ENCODE measurements at regions not wholly inside any gene's neighbourhood (a gene's known extent, or its start where the extent isn't known, plus 50 kb on each side); places are given as distances from the start of the nearest gene placed in this dataset.

GRCh38 chr4:159497936-159498335 is 395.1 kb downstream of the RAPGEF2 start:
- in situ Hi-C loops (cut with HindIII; ENCODE audit: low sequenced_read_pairs) = no loop called here

DNA sequence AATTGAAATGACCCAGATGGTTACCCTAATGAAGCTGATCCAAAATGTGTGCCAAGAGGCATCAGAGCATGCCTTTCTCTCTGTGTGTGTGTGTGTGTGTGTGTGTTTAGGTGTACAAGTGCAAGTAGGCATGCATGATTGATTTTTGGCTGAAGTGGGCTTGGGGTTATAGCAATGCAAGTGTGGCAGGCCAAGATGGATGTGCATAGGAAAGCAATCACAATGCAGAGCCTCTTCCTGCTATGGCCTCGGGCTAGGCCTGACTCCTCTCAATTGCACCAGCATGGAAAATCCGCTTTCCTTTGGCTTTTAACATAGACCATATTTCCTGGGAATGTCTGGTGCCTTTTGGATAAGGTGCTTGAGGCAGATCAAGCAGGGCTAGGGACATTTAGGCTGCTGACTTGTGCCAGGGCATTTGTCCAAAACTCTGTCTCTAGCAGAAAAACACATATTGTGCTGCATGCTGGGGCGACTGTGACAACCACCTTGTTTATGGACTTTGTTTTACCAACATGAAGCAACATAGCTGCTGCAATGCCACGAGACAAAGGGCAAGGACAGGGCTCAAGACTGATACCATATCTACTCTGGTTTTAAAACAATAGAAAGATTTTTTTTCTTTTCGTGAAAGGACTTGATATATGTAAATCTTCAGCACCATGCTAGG is 395.7 kb downstream of the RAPGEF2 start:
- in situ Hi-C loops (cut with HindIII; ENCODE audit: low sequenced_read_pairs) = no loop called here

GRCh38 chr4:159500861-159501260 is 398.0 kb downstream of the RAPGEF2 start:
- in situ Hi-C loops (cut with HindIII; ENCODE audit: low sequenced_read_pairs) = no loop called here

- in situ Hi-C loops (cut with HindIII; ENCODE audit: low sequenced_read_pairs) = no loop called here
Measured at GRCh38 chr4:159503236-159504008, 400.5 kb downstream of the RAPGEF2 start.

DNA sequence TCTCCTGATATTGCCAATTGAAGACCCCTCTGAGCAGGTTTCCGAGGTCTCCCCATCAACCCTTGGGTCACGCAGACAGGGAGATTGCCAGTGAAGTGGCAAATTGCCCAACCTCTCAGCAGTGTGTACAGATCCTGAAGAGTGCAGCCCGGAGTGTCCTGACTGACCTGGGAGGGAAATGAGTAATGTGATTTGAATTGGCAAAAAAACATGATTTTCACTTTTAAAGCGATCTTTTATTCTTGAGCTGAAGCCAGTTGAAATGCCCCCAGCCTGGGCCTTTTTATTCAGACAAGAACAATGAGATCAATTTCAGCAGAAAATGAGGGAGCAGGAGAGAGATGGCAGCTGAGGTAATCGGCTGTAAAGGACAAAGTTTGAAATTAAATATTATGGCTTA is 401.8 kb downstream of the RAPGEF2 start:
- in situ Hi-C loops (cut with HindIII; ENCODE audit: low sequenced_read_pairs) = no loop called here

- in situ Hi-C loops (cut with HindIII; ENCODE audit: low sequenced_read_pairs) = no loop called here
Measured at GRCh38 chr4:159505266-159505975, 402.5 kb downstream of the RAPGEF2 start.

- in situ Hi-C loops (cut with HindIII; ENCODE audit: low sequenced_read_pairs) = no loop called here
Measured at GRCh38 chr4:159506801-159507517, 404.1 kb downstream of the RAPGEF2 start.

DNA sequence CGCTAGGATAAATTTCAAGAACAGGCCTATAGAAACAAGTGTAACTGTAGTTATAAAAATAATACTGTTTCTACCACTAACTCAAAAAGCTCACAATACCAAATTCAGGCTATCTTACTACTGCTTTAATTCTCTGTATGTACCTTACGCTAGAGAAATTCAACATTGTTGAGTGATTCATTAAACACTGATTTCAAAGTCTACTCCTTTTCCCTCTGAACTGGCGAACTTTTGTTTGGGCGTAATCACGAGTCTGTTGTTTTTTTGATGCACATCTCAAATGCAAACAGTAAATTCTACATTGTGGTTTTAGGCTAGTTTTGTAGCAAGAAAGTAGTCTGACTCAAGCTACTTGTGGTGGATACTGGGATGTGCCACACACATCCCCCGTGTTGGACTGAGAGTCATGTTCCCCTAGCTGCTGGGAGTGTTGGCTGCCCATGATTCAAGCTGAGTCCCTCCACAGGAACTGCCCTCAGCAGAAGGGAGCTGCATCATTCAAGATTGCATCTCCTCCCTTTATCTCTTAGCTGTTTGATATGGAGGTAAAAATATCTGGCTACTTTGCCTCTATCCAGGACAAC is 406.1 kb downstream of the RAPGEF2 start:
- in situ Hi-C loops (cut with HindIII; ENCODE audit: low sequenced_read_pairs) = no loop called here

GRCh38 chr4:159512348-159512747 is 409.5 kb downstream of the RAPGEF2 start:
- in situ Hi-C loops (cut with HindIII; ENCODE audit: low sequenced_read_pairs) = no loop called here

GRCh38 chr4:159515314-159516025 is 412.6 kb downstream of the RAPGEF2 start:
- in situ Hi-C loops (cut with HindIII; ENCODE audit: low sequenced_read_pairs) = no loop called here

DNA sequence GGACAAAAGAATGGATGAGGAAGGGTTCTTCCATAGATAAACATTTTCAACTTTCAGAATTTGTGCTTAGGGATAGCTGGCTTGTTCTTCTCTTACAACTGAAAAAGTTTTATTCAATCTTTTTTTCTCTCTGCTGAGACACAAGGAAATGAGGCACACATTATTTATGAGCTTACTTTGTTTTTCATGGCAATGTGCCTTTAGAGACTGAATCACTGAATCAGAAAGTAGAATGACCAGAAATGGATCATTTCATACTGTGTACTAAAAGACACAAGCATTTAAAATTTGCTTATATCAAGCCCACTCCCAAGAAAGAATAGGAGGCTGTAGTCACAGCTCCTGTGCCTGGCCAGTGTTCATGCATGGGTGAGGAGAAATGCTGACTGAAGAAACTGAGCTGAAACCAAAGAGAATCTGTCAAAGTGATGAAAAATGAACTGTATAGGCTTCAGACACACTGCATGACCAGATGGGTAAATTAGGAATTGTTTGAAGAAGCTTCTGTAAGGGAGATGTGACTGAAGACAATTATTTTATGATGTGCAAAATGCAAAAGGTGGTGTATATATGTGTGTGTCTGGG is 413.8 kb downstream of the RAPGEF2 start:
- in situ Hi-C loops (cut with HindIII; ENCODE audit: low sequenced_read_pairs) = no loop called here

- in situ Hi-C loops (cut with HindIII; ENCODE audit: low sequenced_read_pairs) = no loop called here
Measured at GRCh38 chr4:159520074-159520473, 417.2 kb downstream of the RAPGEF2 start.

- in situ Hi-C loops (cut with HindIII; ENCODE audit: low sequenced_read_pairs) = no loop called here
Measured at GRCh38 chr4:159526172-159526571, 423.3 kb downstream of the RAPGEF2 start.

DNA sequence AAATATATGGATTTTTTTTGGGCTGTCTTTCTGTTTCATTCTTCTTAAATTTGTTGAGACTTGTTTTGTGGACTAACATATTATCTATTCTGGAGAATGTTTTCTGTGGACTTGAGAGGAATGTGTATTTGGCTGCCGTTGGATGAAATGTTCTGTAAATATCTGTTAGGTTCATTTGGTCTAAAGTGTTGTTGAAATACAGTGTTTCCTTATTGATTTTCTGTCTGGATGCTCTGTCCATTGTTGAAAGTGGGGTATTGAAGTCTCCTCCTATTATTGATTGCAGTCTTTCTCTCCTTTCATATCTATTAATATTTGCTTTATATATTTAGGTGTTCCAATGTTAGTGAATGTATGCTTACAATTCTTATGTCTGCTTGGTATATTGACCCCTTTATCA is 431.8 kb downstream of the RAPGEF2 start:
- in situ Hi-C loops (cut with HindIII; ENCODE audit: low sequenced_read_pairs) = no loop called here

- in situ Hi-C loops (cut with HindIII; ENCODE audit: low sequenced_read_pairs) = no loop called here
Measured at GRCh38 chr4:159538556-159538955, 435.7 kb downstream of the RAPGEF2 start.

DNA sequence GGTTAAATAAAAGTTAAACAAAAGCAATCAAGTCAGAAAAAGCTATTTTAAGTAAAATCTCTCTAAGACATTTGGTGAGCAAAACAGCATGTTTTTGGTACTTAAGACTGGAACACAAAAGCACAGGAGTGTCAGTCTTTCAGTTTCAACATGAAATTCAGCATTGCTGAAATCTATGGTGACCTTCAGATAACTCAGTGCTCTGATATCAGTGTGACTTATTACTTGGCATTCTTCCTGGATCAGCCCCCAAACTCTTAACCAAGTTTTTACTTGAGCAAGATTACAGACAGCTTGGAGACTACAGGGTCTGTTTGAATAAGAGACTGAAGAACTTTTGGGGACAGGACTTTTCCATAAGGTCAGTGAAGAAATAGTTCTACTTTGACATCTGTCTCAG is 437.2 kb downstream of the RAPGEF2 start:
- in situ Hi-C loops (cut with HindIII; ENCODE audit: low sequenced_read_pairs) = no loop called here

- in situ Hi-C loops (cut with HindIII; ENCODE audit: low sequenced_read_pairs) = no loop called here
Measured at GRCh38 chr4:159540501-159540900, 437.6 kb downstream of the RAPGEF2 start.

- in situ Hi-C loops (cut with HindIII; ENCODE audit: low sequenced_read_pairs) = no loop called here
Measured at GRCh38 chr4:159541143-159541542, 438.3 kb downstream of the RAPGEF2 start.

GRCh38 chr4:159542296-159542695 is 439.4 kb downstream of the RAPGEF2 start:
- in situ Hi-C loops (cut with HindIII; ENCODE audit: low sequenced_read_pairs) = no loop called here

DNA sequence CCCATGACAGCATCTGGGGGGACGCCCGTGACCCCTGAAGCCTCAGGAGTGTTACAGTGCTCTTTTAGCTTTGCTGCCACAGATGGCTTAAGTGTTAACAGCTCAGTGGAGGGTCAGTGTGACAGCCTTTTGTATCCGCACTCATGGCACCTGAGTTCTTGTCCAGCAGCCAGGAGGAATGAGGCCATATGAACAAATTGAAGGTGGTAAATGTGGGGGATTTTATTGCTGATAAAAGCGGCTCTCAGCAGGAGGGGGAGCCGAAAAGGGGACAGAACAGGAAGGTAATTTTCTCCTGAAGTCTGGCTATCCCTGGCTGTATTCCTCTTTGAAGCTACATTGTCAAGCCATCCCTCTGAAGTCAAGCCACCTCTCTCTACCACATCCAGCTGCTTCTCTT is 441.0 kb downstream of the RAPGEF2 start:
- in situ Hi-C loops (cut with HindIII; ENCODE audit: low sequenced_read_pairs) = no loop called here

Measured in DLD1 (cell line).